ENCODE measurements at regions not wholly inside any gene's neighbourhood (a gene's known extent, or its start where the extent isn't known, plus 50 kb on each side); places are given as distances from the start of the nearest gene placed in this dataset.

DNA sequence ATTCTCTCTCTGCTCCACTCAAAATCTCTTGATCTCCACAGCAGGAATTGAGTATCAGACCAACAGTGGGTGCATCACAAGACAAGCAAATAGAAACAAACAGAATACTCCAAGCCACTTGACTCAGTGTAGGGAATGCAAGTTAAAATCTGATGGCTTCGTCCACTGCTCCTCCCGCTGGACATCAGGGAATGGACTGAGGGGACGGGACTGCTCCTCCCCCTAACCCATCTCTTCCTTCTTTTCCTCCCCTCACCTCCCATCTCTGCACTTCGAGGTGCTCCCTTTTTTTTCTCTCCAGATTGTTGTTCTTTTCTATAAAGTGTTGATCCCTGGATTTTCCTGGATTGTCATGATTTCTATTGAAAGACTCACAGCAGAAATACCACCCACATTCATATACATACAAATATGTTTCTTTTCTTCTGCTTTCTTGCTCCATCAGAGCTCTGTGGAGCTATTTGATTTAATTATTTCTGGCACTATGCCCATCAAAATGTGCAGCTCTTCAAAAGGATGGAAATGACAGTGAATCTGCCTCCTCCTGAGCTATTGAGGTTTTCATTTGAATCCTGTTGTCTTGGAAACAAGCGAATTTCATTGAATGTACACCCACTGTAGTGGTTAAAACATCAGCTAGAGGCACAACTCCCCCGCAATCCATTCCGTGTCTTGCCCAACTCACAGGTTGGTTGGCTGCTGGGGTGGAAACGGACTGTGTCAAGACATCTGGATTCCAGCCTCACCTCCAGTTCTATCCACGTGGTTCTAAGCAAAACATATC is 199.7 kb downstream of the SPTSSA start:
- no peak for TF ChIP-seq CTCF (IDR thresholded peaks at IDR 0.05)

- no peak for TF ChIP-seq CTCF (IDR thresholded peaks at IDR 0.05)
These were observed 202.0 kb downstream of the SPTSSA start for GRCh38 chr14:34259996-34260395.

- TF ChIP-seq CTCF (IDR thresholded peaks at IDR 0.05) = no peak
These were observed 203.7 kb downstream of the SPTSSA start for GRCh38 chr14:34258318-34258717.

GRCh38 chr14:34257505-34257904 is 204.5 kb downstream of the SPTSSA start:
- no peak for TF ChIP-seq CTCF (IDR thresholded peaks at IDR 0.05)

DNA sequence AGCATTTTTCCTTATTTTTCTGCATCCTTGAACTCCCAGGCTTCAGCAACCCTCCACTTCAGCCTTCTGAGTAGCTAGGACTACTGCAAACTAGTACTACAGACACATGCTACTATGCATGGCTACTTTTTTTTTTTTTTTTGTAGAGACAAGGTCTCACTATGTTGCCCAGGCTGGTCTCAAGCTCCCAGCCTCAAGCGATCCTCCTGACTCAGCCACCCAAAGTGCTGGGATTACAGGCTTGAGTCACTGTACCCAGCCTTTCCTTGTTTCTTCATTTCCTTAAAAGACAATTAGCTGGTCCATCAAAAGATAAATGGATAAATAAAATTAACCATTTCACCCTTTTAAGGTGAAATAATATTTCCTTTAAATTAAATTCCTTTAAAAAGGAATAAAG is 205.8 kb downstream of the SPTSSA start:
- TF ChIP-seq CTCF (IDR thresholded peaks at IDR 0.05) = no peak

DNA sequence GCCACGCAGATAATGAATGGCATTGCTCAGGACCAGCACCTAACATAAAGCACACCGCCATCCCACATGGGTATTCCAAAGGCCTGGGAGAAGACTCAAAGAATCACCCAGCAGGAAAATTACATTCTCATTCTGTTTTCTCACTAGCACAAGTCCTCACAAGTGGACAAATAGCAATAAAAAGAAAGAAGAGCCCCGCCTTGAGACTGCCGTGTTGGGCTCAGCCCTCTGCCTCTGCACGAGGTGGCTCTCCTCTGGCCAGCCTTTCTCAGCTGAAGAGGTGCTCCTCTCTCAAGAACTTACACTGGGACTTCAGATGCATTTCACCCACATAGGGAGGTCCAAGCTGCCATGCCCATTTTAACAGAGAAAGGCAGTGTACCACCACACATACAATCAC is 207.5 kb downstream of the SPTSSA start:
- no peak for TF ChIP-seq CTCF (IDR thresholded peaks at IDR 0.05)

DNA sequence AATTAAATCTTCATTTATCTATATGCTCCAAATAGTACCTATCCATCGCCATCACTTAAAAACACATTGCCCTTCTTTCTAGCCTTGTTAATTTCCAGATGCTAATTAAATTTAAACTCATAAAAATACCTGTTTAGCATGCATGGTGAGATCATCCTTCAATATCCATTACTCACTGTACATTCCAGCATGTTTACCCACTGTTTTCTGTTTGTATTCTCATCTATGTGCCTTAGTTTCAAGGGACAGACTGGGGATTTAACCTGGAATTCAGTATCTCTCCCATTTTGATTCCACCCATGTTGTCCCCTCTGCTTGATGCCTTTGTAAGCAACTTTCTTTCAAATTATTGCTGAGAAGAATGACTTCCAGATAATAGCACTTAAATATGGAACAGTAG is 208.0 kb downstream of the SPTSSA start:
- no peak for TF ChIP-seq CTCF (IDR thresholded peaks at IDR 0.05)

DNA sequence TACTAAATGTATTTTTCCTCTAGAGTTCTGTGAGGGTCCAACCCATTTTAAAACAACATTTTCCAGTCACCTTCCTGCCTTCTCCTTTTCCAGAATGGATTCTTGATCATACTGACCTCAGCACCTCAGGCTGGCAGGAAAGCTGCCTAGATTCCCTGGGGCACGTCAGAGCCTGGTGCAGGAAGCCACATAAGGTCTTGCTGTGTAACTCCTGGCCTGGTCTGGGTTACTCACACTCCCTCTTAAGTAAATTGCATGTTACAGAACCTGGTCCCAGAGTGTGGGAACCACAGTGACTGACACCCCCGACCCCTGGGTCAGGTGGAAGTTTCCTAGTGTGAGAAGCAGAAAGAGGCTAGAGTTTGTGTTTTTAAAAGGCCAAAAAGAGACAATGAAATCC is 209.8 kb downstream of the SPTSSA start:
- TF ChIP-seq CTCF (IDR thresholded peaks at IDR 0.05) = no peak
